ENCODE measurements at regions not wholly inside any gene's neighbourhood (a gene's known extent, or its start where the extent isn't known, plus 50 kb on each side); places are given as distances from the start of the nearest gene placed in this dataset.

GRCh38 chr5:122545986-122546385, 228.9 kb upstream of the SNX2 start:
- Histone ChIP-seq H3K9me3 (ENCODE audit: control insufficient read depth in 2 of 2, insufficient read depth in 1 of 2, low read depth in 1 of 2, low read length in 1 of 2) (no peaks in the 10 kb centered on the region), H3K27me3 (ENCODE audit: control insufficient read depth in 1 of 2, insufficient read depth in 2 of 2, low read length in 2 of 2) (no peaks in the 10 kb centered on the region), H3K36me3 (ENCODE audit: control insufficient read depth in 2 of 2, insufficient read depth in 2 of 2, low read length in 1 of 2) (no peaks in the 10 kb centered on the region), H3K4me1 (ENCODE audit: control insufficient read depth in 2 of 2, insufficient read depth in 2 of 2, low read length in 1 of 2) (no peaks in the 10 kb centered on the region), H3K27ac (ENCODE audit: low read depth in 2 of 2, low read length in 1 of 2) (no peak overlapping the region), H3K4me3 (ENCODE audit: low read depth in 1 of 2, low read length in 2 of 2) (no peak overlapping the region)
- WGBS, 2 donors, result 74 to 80% methylated on average over 3 of the region's 3 CpGs

GRCh38 chr5:122547219-122547618, 227.7 kb upstream of the SNX2 start:
- no peaks in the 10 kb centered on the region for H3K36me3 ChIP-seq (ENCODE audit: control insufficient read depth in 2 of 2, insufficient read depth in 2 of 2, low read length in 1 of 2)
- no peaks in the 10 kb centered on the region for H3K27me3 ChIP-seq (ENCODE audit: control insufficient read depth in 1 of 2, insufficient read depth in 2 of 2, low read length in 2 of 2)
- H3K27ac ChIP-seq (ENCODE audit: low read depth in 2 of 2, low read length in 1 of 2), result no peak overlapping the region
- no peaks in the 10 kb centered on the region for H3K9me3 ChIP-seq (ENCODE audit: control insufficient read depth in 2 of 2, insufficient read depth in 1 of 2, low read depth in 1 of 2, low read length in 1 of 2)
- WGBS, 2 donors, result 82 to 84% methylated on average over 2 of the region's 2 CpGs
- H3K4me1 ChIP-seq (ENCODE audit: control insufficient read depth in 2 of 2, insufficient read depth in 2 of 2, low read length in 1 of 2), result no peaks in the 10 kb centered on the region
- no peak overlapping the region for H3K4me3 ChIP-seq (ENCODE audit: low read depth in 1 of 2, low read length in 2 of 2)

- no peak overlapping the region for H3K4me3 ChIP-seq (ENCODE audit: low read depth in 1 of 2, low read length in 2 of 2)
- 85 to 87% methylated on average over 4 of the region's 4 CpGs for WGBS, 2 donors
Observed at GRCh38 chr5:122547669-122548068, 227.2 kb upstream of the SNX2 start.

GRCh38 chr5:122559676-122560075, 215.2 kb upstream of the SNX2 start:
- H3K9me3 ChIP-seq (ENCODE audit: control insufficient read depth in 2 of 2, insufficient read depth in 1 of 2, low read depth in 1 of 2, low read length in 1 of 2), result no peaks in the 10 kb centered on the region
- H3K4me1 ChIP-seq (ENCODE audit: control insufficient read depth in 2 of 2, insufficient read depth in 2 of 2, low read length in 1 of 2), result no peaks in the 10 kb centered on the region
- H3K36me3 ChIP-seq (ENCODE audit: control insufficient read depth in 2 of 2, insufficient read depth in 2 of 2, low read length in 1 of 2), result no peaks in the 10 kb centered on the region
- no peaks in the 10 kb centered on the region for H3K27me3 ChIP-seq (ENCODE audit: control insufficient read depth in 1 of 2, insufficient read depth in 2 of 2, low read length in 2 of 2)
- no peak overlapping the region for H3K4me3 ChIP-seq (ENCODE audit: low read depth in 1 of 2, low read length in 2 of 2)
- H3K27ac ChIP-seq (ENCODE audit: low read depth in 2 of 2, low read length in 1 of 2), result no peak overlapping the region

More at GRCh38 chr5:122547669-122548068, 227.2 kb upstream of the SNX2 start:
- H3K4me1 ChIP-seq (ENCODE audit: control insufficient read depth in 2 of 2, insufficient read depth in 2 of 2, low read length in 1 of 2), result no peaks in the 10 kb centered on the region
- H3K27ac ChIP-seq (ENCODE audit: low read depth in 2 of 2, low read length in 1 of 2), result no peak overlapping the region
- no peaks in the 10 kb centered on the region for H3K36me3 ChIP-seq (ENCODE audit: control insufficient read depth in 2 of 2, insufficient read depth in 2 of 2, low read length in 1 of 2)
- no peaks in the 10 kb centered on the region for H3K27me3 ChIP-seq (ENCODE audit: control insufficient read depth in 1 of 2, insufficient read depth in 2 of 2, low read length in 2 of 2)
- no peaks in the 10 kb centered on the region for H3K9me3 ChIP-seq (ENCODE audit: control insufficient read depth in 2 of 2, insufficient read depth in 1 of 2, low read depth in 1 of 2, low read length in 1 of 2)

GRCh38 chr5:122561209-122561608, 213.7 kb upstream of the SNX2 start:
- Histone ChIP-seq H3K27ac (ENCODE audit: low read depth in 2 of 2, low read length in 1 of 2) (no peak overlapping the region), H3K4me3 (ENCODE audit: low read depth in 1 of 2, low read length in 2 of 2) (no peak overlapping the region), H3K9me3 (ENCODE audit: control insufficient read depth in 2 of 2, insufficient read depth in 1 of 2, low read depth in 1 of 2, low read length in 1 of 2) (no peaks in the 10 kb centered on the region), H3K4me1 (ENCODE audit: control insufficient read depth in 2 of 2, insufficient read depth in 2 of 2, low read length in 1 of 2) (no peaks in the 10 kb centered on the region), H3K36me3 (ENCODE audit: control insufficient read depth in 2 of 2, insufficient read depth in 2 of 2, low read length in 1 of 2) (no peaks in the 10 kb centered on the region), H3K27me3 (ENCODE audit: control insufficient read depth in 1 of 2, insufficient read depth in 2 of 2, low read length in 2 of 2) (no peaks in the 10 kb centered on the region)
- WGBS, 2 donors, result 33 to 35% methylated on average over 3 of the region's 3 CpGs

GRCh38 chr5:122565331-122565730, 209.5 kb upstream of the SNX2 start:
- Histone ChIP-seq H3K4me3 (ENCODE audit: low read depth in 1 of 2, low read length in 2 of 2) (no peak overlapping the region), H3K27ac (ENCODE audit: low read depth in 2 of 2, low read length in 1 of 2) (no peak overlapping the region), H3K9me3 (ENCODE audit: control insufficient read depth in 2 of 2, insufficient read depth in 1 of 2, low read depth in 1 of 2, low read length in 1 of 2) (no peaks in the 10 kb centered on the region), H3K4me1 (ENCODE audit: control insufficient read depth in 2 of 2, insufficient read depth in 2 of 2, low read length in 1 of 2) (no peaks in the 10 kb centered on the region), H3K36me3 (ENCODE audit: control insufficient read depth in 2 of 2, insufficient read depth in 2 of 2, low read length in 1 of 2) (no peaks in the 10 kb centered on the region), H3K27me3 (ENCODE audit: control insufficient read depth in 1 of 2, insufficient read depth in 2 of 2, low read length in 2 of 2) (no peaks in the 10 kb centered on the region)
- 85 to 86% methylated on average over 9 of the region's 9 CpGs for WGBS, 2 donors

GRCh38 chr5:122576256-122577016, 198.4 kb upstream of the SNX2 start:
- H3K4me3 ChIP-seq (ENCODE audit: low read depth in 1 of 2, low read length in 2 of 2), result no peak overlapping the region
- WGBS, 2 donors, result 70 to 84% methylated on average over 3 of the region's 3 CpGs
- peaks cover 0 to 3% of the 10 kb centered on the region in 2 donors for H3K27me3 ChIP-seq (ENCODE audit: control insufficient read depth in 1 of 2, insufficient read depth in 2 of 2, low read length in 2 of 2)
- no peaks in the 10 kb centered on the region for H3K4me1 ChIP-seq (ENCODE audit: control insufficient read depth in 2 of 2, insufficient read depth in 2 of 2, low read length in 1 of 2)
- no peak overlapping the region for H3K27ac ChIP-seq (ENCODE audit: low read depth in 2 of 2, low read length in 1 of 2)
- H3K36me3 ChIP-seq (ENCODE audit: control insufficient read depth in 2 of 2, insufficient read depth in 2 of 2, low read length in 1 of 2), result no peaks in the 10 kb centered on the region
- H3K9me3 ChIP-seq (ENCODE audit: control insufficient read depth in 2 of 2, insufficient read depth in 1 of 2, low read depth in 1 of 2, low read length in 1 of 2), result no peaks in the 10 kb centered on the region

GRCh38 chr5:122581629-122582028, 193.3 kb upstream of the SNX2 start:
- Histone ChIP-seq H3K9me3 (ENCODE audit: control insufficient read depth in 2 of 2, insufficient read depth in 1 of 2, low read depth in 1 of 2, low read length in 1 of 2) (no peaks in the 10 kb centered on the region), H3K4me3 (ENCODE audit: low read depth in 1 of 2, low read length in 2 of 2) (no peak overlapping the region), H3K27me3 (ENCODE audit: control insufficient read depth in 1 of 2, insufficient read depth in 2 of 2, low read length in 2 of 2) (no peaks in the 10 kb centered on the region), H3K4me1 (ENCODE audit: control insufficient read depth in 2 of 2, insufficient read depth in 2 of 2, low read length in 1 of 2) (no peaks in the 10 kb centered on the region), H3K27ac (ENCODE audit: low read depth in 2 of 2, low read length in 1 of 2) (no peak overlapping the region), H3K36me3 (ENCODE audit: control insufficient read depth in 2 of 2, insufficient read depth in 2 of 2, low read length in 1 of 2) (no peaks in the 10 kb centered on the region)
- 74 to 77% methylated on average over 7 of the region's 7 CpGs for WGBS, 2 donors

GRCh38 chr5:122584411-122585300, 190.2 kb upstream of the SNX2 start:
- 52 to 53% methylated on average over 13 of the region's 13 CpGs for WGBS, 2 donors
- H3K4me3 ChIP-seq (ENCODE audit: low read depth in 1 of 2, low read length in 2 of 2), result no peak overlapping the region
- H3K4me1 ChIP-seq (ENCODE audit: control insufficient read depth in 2 of 2, insufficient read depth in 2 of 2, low read length in 1 of 2), result no peaks in the 10 kb centered on the region
- no peaks in the 10 kb centered on the region for H3K9me3 ChIP-seq (ENCODE audit: control insufficient read depth in 2 of 2, insufficient read depth in 1 of 2, low read depth in 1 of 2, low read length in 1 of 2)
- no peak overlapping the region for H3K27ac ChIP-seq (ENCODE audit: low read depth in 2 of 2, low read length in 1 of 2)
- no peaks in the 10 kb centered on the region for H3K36me3 ChIP-seq (ENCODE audit: control insufficient read depth in 2 of 2, insufficient read depth in 2 of 2, low read length in 1 of 2)
- H3K27me3 ChIP-seq (ENCODE audit: control insufficient read depth in 1 of 2, insufficient read depth in 2 of 2, low read length in 2 of 2), result no peaks in the 10 kb centered on the region
